ENCODE measurements at regions not wholly inside any gene's neighbourhood (a gene's known extent, or its start where the extent isn't known, plus 50 kb on each side); places are given as distances from the start of the nearest gene placed in this dataset.

- no peak for DNase-seq (ENCODE audit: low spot score)
- Histone ChIP-seq H3K4me1 (ENCODE audit: insufficient read depth) (peaks cover 7% of the 10 kb centered on the region; the same call in 1 of the 2 replicates), H3K79me2 (replicated peaks; ENCODE audit: insufficient read depth) (no peaks in the 10 kb centered on the region), H3K36me3 (ENCODE audit: insufficient read depth) (no peaks in the 10 kb centered on the region), H3K9me2 (ENCODE audit: insufficient read depth) (no peaks in the 10 kb centered on the region), H4K20me1 (replicated peaks; ENCODE audit: insufficient read depth) (no peaks in the 10 kb centered on the region), H3K27ac (ENCODE audit: low read depth) (no peak overlapping the region), H3K4me3 (no peak overlapping the region), H3F3A (replicated peaks; ENCODE audit: low read depth) (no peaks in the 10 kb centered on the region), H2AFZ (no peak overlapping the region), H3K27me3 (ENCODE audit: insufficient read depth) (no peaks in the 10 kb centered on the region), H3K4me2 (no peak overlapping the region)
- H3K4me1 Mint-ChIP-seq = peaks cover 4% of the 10 kb centered on the region; the same call in 2 of the 3 replicates
- no peak overlapping the region for H3K4me3 Mint-ChIP-seq
- peaks cover 3% of the 10 kb centered on the region for H3K27me3 Mint-ChIP-seq (ENCODE audit: insufficient read depth, low read depth, poor library complexity)
- no peak overlapping the region for H3K27ac Mint-ChIP-seq
- no peak for ATAC-seq
- no peaks in the 10 kb centered on the region for H3K9me3 Mint-ChIP-seq
- TF ChIP-seq EZH2phosphoT487 (IDR thresholded peaks at IDR 0.05; ENCODE audit: unreplicated experiment) = no peak
- TF ChIP-seq REST (IDR thresholded peaks at IDR 0.05; ENCODE audit: unreplicated experiment) = no peak
- no peak for TF ChIP-seq EZH2 (IDR thresholded peaks at IDR 0.05; ENCODE audit: low read depth, unreplicated experiment)
- no peak for TF ChIP-seq POLR2AphosphoS5 (IDR thresholded peaks at IDR 0.05; ENCODE audit: low read depth)
- no peak for TF ChIP-seq NANOG (IDR thresholded peaks at IDR 0.05; ENCODE audit: borderline replicate concordance)
- TF ChIP-seq ZNF331 (CRISPR knock-in tag; IDR thresholded peaks at IDR 0.05; ENCODE audit: low read depth) = no peak
- no peaks in the 10 kb centered on the region for H3K36me3 Mint-ChIP-seq (ENCODE audit: low read depth)
Measured at GRCh38 chr6:119965008-119965407, 615.4 kb upstream of the MAN1A1 start.

- no peaks in the 10 kb centered on the region for H3K9me3 Mint-ChIP-seq
- Histone ChIP-seq H3F3A (replicated peaks; ENCODE audit: low read depth) (no peaks in the 10 kb centered on the region), H3K36me3 (ENCODE audit: insufficient read depth) (no peaks in the 10 kb centered on the region), H4K20me1 (replicated peaks; ENCODE audit: insufficient read depth) (no peaks in the 10 kb centered on the region), H3K4me2 (no peak overlapping the region), H3K27me3 (ENCODE audit: insufficient read depth) (no peaks in the 10 kb centered on the region), H3K4me1 (ENCODE audit: insufficient read depth) (peaks cover 25% of the 10 kb centered on the region; the same call in 1 of the 2 replicates), H3K4me3 (no peak overlapping the region), H3K79me2 (replicated peaks; ENCODE audit: insufficient read depth) (no peaks in the 10 kb centered on the region), H3K27ac (ENCODE audit: low read depth) (no peak overlapping the region), H3K9me2 (ENCODE audit: insufficient read depth) (no peaks in the 10 kb centered on the region), H2AFZ (no peak overlapping the region)
- H3K36me3 Mint-ChIP-seq (ENCODE audit: low read depth) = no peaks in the 10 kb centered on the region
- H3K4me3 Mint-ChIP-seq = no peak overlapping the region
- H3K27me3 Mint-ChIP-seq (ENCODE audit: insufficient read depth, low read depth, poor library complexity) = peaks cover 3% of the 10 kb centered on the region
- TF ChIP-seq ZNF331 (CRISPR knock-in tag; IDR thresholded peaks at IDR 0.05; ENCODE audit: low read depth) = no peak
- TF ChIP-seq ZNF462 (CRISPR knock-in tag; IDR thresholded peaks at IDR 0.05) = no peak
- TF ChIP-seq REST (IDR thresholded peaks at IDR 0.05; ENCODE audit: unreplicated experiment) = no peak
- DNase-seq (ENCODE audit: low spot score) (no peak), ATAC-seq (no peak)
- H3K4me1 Mint-ChIP-seq = peaks cover 15% of the 10 kb centered on the region
- H3K27ac Mint-ChIP-seq = no peak overlapping the region
Measured at GRCh38 chr6:119962505-119962904, 612.9 kb upstream of the MAN1A1 start.
